LHCN-M2 (cell line): ENCODE measurements at regions not wholly inside any gene's neighbourhood (a gene's known extent, or its start where the extent isn't known, plus 50 kb on each side); places are given as distances from the start of the nearest gene placed in this dataset.

Source experiments
- DNase-seq: peaks from one replicate; pipeline ENCODE4 v3.0.0-alpha.2; 2012; ENCODE audit warnings: low read depth

GRCh38 chr13:111449041-111449440, 128.6 kb downstream of the TEX29 start:
- no peak for DNase-seq

GRCh38 chr13:111451402-111451801, 131.0 kb downstream of the TEX29 start:
- no peak for DNase-seq

GRCh38 chr13:111456452-111457230, 136.2 kb downstream of the TEX29 start:
- no peak for DNase-seq

GRCh38 chr13:111458001-111458531, 137.6 kb downstream of the TEX29 start:
- DNase-seq, result no peak

GRCh38 chr13:111458739-111459138, 138.3 kb downstream of the TEX29 start:
- DNase-seq, result no peak

GRCh38 chr13:111459803-111460547, 139.5 kb downstream of the TEX29 start:
- DNase-seq, result no peak

- peak; percentile 44 for DNase-seq
Observed at GRCh38 chr13:111460548-111461444, 140.4 kb downstream of the TEX29 start.

- no peak for DNase-seq
Observed at GRCh38 chr13:111461445-111462149, 141.2 kb downstream of the TEX29 start.

DNA sequence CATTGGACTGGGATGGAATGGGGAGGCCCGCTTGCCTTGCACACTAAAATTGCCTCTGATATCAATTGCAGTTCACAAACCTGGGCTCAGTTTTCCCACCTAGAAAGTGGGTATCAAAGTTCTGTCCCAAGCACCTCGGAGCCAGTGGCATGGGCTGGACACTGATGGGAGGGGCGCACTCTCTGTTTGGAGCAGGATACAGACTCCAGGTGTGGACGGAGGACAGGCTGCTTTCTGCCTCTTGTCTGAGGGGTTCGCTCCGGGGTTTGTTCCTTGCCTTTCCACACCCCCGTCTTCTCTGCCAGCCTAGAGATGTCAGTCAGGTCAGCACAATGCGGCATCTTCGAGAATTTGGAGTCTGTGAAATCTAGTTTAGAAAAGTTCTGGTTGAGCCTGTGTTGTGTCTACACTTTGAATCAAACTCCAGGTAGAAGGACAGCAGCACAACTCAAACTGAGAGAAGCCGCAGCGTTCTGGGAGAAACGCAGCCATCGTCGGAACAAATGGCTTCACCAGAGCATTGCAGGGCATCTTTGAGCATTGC, 141.9 kb downstream of the TEX29 start:
- no peak for DNase-seq

DNA sequence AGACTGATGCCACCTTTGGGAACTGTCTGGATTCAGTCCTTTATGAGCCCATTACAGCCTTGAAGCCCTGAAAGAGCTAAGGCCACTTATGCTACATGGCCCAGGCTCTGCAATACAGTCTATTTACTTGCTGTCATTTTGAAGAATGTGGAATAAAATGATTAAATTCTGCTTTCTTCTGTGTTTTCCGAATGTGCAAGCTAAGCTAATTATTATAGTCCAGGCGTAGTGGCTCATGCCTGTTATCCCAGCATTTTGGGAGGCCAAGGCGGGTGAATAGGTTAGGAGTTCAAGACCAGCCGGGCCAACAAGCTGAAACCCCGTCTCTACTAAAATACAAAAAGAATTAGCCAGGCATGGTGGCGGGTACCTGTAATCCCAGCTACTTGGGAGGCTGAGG, 142.5 kb downstream of the TEX29 start:
- no peak for DNase-seq

DNA sequence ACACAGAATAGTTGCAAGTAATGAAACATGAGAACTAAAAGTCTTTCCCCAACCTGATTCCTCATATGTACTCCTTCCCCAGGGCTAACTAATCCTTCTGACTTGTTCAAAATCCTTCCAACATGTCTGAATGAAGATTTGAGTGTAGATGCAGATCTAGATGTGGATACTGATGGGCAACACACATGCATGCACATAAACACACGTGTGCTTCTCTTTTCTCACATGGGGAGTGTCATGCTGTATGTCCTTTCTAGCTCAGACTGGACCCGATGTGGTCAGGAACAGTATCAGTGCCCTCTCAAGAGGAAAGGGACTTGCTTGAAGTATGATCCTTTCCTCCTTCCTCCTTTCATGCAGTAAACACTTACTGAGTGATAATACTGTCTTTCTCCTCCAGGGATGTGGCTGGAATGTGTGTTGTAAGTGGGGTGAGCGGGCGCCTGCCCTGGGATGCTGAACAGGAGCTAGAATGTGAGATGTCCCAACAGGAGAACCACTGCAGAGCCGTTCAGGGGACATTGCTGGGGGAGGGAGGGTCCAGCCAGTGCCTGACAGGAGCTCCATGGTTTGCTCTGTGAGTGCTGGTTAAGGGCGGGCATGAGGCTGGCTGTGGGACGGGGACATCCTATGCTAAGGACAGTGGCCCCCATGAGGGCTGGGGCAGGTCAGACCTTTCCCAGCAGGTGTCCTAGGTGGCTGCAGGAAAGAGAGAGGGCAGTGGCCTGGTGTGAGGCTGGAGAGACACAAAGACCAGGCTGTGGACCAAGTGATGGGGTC, 146.9 kb downstream of the TEX29 start:
- DNase-seq, result no peak

GRCh38 chr13:111468037-111468959, 147.9 kb downstream of the TEX29 start:
- DNase-seq, result no peak

DNA sequence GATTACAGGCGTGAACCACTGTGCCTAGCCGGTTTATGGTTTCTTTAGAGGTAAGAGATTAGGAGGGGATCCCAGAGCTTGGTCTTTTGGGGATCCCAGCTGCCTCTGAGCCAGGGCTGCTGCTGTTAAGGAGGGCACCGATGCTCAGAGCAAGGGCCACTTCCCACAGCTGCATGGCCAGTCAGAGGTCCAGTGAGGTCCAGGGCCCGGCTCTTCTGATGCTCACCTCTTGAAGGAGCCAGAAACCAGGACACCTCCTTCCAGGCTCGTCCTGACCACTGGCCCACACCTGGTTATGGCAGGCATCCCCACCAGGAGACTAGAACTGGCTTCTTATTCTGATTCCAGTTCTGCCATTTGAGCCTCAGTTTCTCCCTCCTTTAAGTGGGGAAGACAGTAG, 149.0 kb downstream of the TEX29 start:
- no peak for DNase-seq

GRCh38 chr13:111469916-111470506, 149.6 kb downstream of the TEX29 start:
- DNase-seq, result no peak

DNA sequence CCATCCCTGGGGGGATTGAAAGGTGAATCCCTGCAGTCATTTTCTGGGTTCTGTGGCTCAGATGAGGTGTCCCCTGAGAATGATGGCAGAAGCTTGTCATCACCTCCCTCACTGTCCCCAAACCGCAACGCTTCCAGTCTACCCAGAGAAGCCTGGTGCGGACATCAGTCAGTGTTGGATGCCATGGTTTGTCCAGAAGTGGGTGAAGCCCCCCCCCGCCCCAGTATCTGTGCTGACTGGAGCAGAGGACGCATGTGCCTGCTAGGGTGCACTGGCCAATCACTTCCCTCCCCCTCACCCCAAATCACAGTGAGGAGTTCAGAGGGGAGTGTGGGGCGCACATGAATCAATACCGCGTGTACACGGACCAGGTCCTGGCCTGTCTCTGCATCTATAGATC, 150.5 kb downstream of the TEX29 start:
- no peak for DNase-seq

GRCh38 chr13:111472083-111472482, 151.6 kb downstream of the TEX29 start:
- no peak for DNase-seq

DNA sequence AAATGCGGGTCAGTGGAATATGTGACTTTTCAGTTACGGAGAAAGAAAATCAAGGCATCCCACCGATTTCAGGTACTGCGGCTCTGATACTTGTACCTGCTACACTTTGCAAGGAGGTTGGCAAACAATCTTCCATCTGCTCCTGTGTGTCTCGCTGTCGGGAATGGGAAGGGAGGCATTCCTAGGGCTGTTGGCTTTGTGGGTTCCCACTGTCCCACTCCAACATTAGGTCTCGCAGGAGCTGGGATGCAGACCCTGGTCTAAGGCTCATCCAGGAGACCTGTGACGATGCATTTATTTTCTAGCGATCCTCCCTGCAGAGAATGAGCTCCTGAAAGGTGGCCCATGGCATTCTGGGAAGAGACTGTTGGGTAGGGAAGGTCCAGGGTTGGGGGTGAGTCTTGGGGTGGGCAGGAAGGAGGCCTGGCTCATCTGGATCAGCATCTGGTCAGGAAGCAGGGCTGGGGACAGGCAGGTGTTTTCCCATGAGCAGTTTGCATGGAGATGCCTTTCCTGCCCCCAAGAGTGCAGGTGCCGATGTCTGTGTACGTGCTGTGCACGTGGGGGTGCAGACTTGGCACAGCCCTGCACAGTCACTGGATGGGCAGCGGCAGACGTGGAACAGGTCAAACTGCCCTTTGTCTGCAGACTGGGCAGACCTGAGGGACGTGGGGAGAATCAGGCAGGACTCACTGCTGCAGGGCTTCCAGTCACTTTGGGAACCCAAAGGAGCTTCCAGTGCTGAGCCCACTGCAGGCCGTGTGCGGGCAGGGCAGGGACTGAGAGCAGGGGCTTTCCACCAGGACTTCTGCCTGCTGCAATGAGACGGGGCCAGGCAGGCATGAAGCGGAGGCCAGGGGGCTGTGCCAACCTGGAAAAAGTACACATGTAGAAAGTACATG, 152.4 kb downstream of the TEX29 start:
- no peak for DNase-seq
